Stomach (tissue), 8 donors: ENCODE measurements at regions not wholly inside any gene's neighbourhood (a gene's known extent, or its start where the extent isn't known, plus 50 kb on each side); places are given as distances from the start of the nearest gene placed in this dataset.

Experiments
- DNase-seq, 2 donors: peaks; one replicate each; pipeline versions ENCODE4 v3.0.0 to v3.0.0-alpha.2; 2013 to 2019
- H3K27ac ChIP-seq, 5 donors: fragments of 200-600 bp in 4 of 5; sonication (generic) in 4 of 5; one replicate each; pipeline ENCODE4 v1.5.1; 2013 to 2019; ENCODE audit warnings: mild to moderate bottlenecking in 1 of 5, moderate library complexity in 1 of 5
- H3K27me3 ChIP-seq, 3 donors: fragments of 200-600 bp; sonication (generic); one replicate each; pipeline ENCODE4 v1.5.1; 2017 to 2019; ENCODE audit warnings: mixed run types in 1 of 3
- H3K36me3 ChIP-seq, 4 donors: fragments of 200-600 bp; sonication (generic); 1 replicate in 3 of 4; 2 replicates in 1 of 4; pipeline ENCODE4 v1.5.1; 2016 to 2019
- H3K4me1 ChIP-seq, 4 donors: fragments of 200-600 bp; sonication (generic); one replicate each; pipeline ENCODE4 v1.5.1; 2016 to 2019
- H3K4me3 ChIP-seq, 4 donors: fragments of 200-600 bp; sonication (generic) in 3 of 4; one replicate each; pipeline ENCODE4 v1.5.1; 2016 to 2019; ENCODE audit warnings: mild to moderate bottlenecking in 1 of 4
- H3K9me3 ChIP-seq, 4 donors: fragments of 200-600 bp; sonication (generic); one replicate each; pipeline ENCODE4 v1.5.1; 2016 to 2019
- EP300 ChIP-seq: sonication (generic); formaldehyde crosslinking; IDR thresholded peaks from one replicate; pipeline ENCODE4 v1.6.1; 2017; ENCODE audit warnings: antibody characterized with exemption
- POLR2A ChIP-seq, 4 donors: fragments of 450-650 bp; IDR thresholded peaks; one replicate each; pipeline ENCODE4 v1.6.1; 2016; ENCODE audit warnings: antibody characterized with exemption in 4 of 4, control low read depth in 2 of 4, mild to moderate bottlenecking in 1 of 4, moderate library complexity in 1 of 4
- POLR2AphosphoS5 ChIP-seq, 3 donors: sonication (generic); formaldehyde crosslinking; IDR thresholded peaks; one replicate each; pipeline ENCODE4 v1.6.1; 2016; ENCODE audit warnings: antibody characterized with exemption in 3 of 3
- WGBS, 5 donors: extraction: QIAGEN DNeasy Blood & Tissue Kit in 3 of 5; methylation state at CpG; one replicate each; pipeline versions ENCODE4 v1.1.5 to v1.1.7; 2013 to 2018; 5-methylcytosine and 5-hydroxymethylcytosine counted together
- intact Hi-C: fragments of 100-400 bp; cut with DNase I; formaldehyde crosslinking; loops from one replicate; pipeline ENCODE4 v1.15.1; 2023; ENCODE audit warnings: low total_unique reads
- TF ChIP-seq, protein P1 (sequence below), 7 experiments: fragments of 450-650 bp in 4 of 7; fragments of 200-600 bp in 3 of 7; sonication (generic) in 3 of 7; IDR thresholded peaks; one replicate each; pipeline ENCODE4 v1.5.1; 2016 to 2019; ENCODE audit warnings: antibody characterized with exemption in 7 of 7, control low read depth in 2 of 7, mild to moderate bottlenecking in 1 of 7
- donor health status: healthy with polysubstance abuse.
- donor health status: Bipolar disorder and iron deficiency.
- donor health status: healthy.

DNA sequence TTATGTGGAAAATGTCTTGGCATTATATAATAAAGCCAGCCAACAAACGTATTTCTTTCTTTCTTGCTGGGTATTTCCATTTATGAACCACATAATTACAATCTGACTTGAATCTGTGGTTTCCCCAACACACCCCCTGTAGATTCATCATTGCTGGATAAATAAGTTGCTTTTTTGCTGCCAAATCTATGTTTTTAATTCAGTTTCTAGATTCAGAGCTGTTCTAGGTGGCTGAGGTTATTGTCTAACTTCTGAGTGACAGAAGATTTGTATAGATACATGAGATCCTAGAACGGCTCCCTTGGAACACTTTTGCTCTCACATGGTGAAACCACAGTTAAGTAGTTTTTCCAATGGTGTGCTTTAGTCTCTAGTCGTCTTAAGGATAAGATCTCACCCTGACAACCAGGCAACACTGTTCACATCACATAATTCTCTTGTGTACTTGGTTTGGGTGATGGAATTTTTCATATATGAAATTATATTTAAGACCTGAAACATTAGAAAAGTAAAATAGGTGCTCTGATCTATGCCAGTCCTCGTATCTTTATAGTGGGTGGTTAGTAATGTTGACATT is 239.1 kb downstream of the KLF12 start:
- no peak for DNase-seq
- H3K27me3 ChIP-seq: no peaks in the 10 kb centered on the region
- intact Hi-C loops: no loop called here
- no peaks in the 10 kb centered on the region for H3K9me3 ChIP-seq
- H3K36me3 ChIP-seq: no peaks in the 10 kb centered on the region
- H3K4me1 ChIP-seq: no peaks in the 10 kb centered on the region
- no peak overlapping the region for H3K4me3 ChIP-seq
- whole genome bisulfite sequencing, 5 donors: 81 to 86% (median 82%) methylated on average over 4 of the region's 4 CpGs
- H3K27ac ChIP-seq: no peak overlapping the region
- TF ChIP-seq POLR2A (IDR thresholded peaks at IDR 0.05): no peak
- TF ChIP-seq EP300: no peak
- no peak for TF ChIP-seq POLR2AphosphoS5 (IDR thresholded peaks at IDR 0.05)
- TF ChIP-seq, protein P1, sequence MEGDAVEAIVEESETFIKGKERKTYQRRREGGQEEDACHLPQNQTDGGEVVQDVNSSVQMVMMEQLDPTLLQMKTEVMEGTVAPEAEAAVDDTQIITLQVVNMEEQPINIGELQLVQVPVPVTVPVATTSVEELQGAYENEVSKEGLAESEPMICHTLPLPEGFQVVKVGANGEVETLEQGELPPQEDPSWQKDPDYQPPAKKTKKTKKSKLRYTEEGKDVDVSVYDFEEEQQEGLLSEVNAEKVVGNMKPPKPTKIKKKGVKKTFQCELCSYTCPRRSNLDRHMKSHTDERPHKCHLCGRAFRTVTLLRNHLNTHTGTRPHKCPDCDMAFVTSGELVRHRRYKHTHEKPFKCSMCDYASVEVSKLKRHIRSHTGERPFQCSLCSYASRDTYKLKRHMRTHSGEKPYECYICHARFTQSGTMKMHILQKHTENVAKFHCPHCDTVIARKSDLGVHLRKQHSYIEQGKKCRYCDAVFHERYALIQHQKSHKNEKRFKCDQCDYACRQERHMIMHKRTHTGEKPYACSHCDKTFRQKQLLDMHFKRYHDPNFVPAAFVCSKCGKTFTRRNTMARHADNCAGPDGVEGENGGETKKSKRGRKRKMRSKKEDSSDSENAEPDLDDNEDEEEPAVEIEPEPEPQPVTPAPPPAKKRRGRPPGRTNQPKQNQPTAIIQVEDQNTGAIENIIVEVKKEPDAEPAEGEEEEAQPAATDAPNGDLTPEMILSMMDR (IDR thresholded peaks at IDR 0.05): no peak

DNA sequence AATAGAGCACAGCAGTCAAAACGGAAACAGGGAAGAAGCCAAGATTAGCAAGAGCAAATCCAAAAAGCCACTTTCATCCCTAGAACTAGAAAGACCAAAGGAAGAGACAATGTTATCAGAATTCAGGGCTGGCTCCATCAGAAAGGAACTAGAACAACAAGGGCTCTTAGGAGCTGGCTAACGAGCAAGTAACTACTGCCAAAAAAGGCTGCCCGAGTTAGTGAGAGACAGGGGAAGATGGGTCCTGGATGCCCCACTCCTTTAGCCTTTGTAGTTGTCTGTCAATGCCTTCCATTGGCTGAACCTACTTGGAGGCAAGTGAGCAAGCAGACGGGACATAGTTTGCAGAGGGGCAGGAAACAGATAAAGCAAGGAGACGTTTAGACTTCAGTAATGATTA is 240.4 kb downstream of the KLF12 start:
- intact Hi-C loops: no loop called here
- no peak for DNase-seq
- H3K4me1 ChIP-seq: no peaks in the 10 kb centered on the region
- H3K9me3 ChIP-seq: no peaks in the 10 kb centered on the region
- no peak overlapping the region for H3K4me3 ChIP-seq
- H3K36me3 ChIP-seq: no peaks in the 10 kb centered on the region
- WGBS, 5 donors: 74 to 87% (median 79%) methylated on average over 5 of the region's 5 CpGs
- H3K27ac ChIP-seq: no peak overlapping the region
- no peaks in the 10 kb centered on the region for H3K27me3 ChIP-seq
- TF ChIP-seq EP300: no peak
- TF ChIP-seq POLR2A (IDR thresholded peaks at IDR 0.05): no peak
- TF ChIP-seq POLR2AphosphoS5 (IDR thresholded peaks at IDR 0.05): no peak
- TF ChIP-seq, protein P1 (IDR thresholded peaks at IDR 0.05): no peak

DNA sequence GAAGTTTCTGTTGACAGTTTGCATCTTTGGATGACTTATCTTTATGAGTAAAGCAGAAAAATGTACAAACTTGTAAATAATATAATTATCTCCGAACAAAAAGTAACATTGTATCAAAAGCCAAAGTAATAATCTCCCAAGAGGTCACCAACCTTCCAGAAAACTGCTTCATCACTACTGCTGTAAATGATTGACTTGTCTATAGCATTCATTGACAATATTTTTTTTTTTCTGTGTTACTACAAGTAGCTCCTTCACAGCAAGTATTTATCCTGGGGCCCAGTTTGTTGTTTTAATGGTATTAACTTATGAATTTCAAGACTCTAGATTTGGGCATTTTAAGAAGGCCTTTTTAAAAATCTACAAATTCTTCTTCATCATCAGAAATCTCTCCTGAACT is 242.4 kb downstream of the KLF12 start:
- Histone ChIP-seq H3K36me3 (no peaks in the 10 kb centered on the region), H3K4me3 (no peak overlapping the region), H3K9me3 (no peaks in the 10 kb centered on the region), H3K27me3 (no peaks in the 10 kb centered on the region), H3K27ac (no peak overlapping the region), H3K4me1 (no peaks in the 10 kb centered on the region)
- DNase-seq: no peak
- 84 to 89% (median 87%) methylated on average over 1 of the region's 1 CpG for WGBS, 5 donors
- TF ChIP-seq POLR2A (IDR thresholded peaks at IDR 0.05): no peak
- TF ChIP-seq, protein P1 (IDR thresholded peaks at IDR 0.05): no peak
- TF ChIP-seq POLR2AphosphoS5 (IDR thresholded peaks at IDR 0.05): no peak
- TF ChIP-seq EP300: no peak
- intact Hi-C loops: no loop called here

DNA sequence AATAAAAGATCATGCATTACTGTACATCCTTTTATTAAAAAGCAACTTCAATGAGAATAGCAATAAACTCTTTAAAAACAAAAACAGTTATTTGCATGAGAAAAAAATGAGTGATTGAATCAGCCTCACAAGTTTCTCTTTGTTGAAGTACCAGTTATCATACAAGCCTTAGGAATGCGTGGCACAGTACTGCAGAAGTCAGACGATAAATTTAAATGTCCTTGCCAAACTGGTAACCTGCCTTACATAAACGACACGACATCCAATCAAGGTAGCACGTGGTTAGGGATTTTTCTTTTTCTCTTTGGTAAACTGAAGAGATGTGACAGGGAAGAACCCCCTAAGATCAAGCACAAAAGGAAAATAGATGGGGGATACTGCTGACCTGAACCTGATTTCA is 251.0 kb downstream of the KLF12 start:
- TF ChIP-seq, protein P1 (IDR thresholded peaks at IDR 0.05): no peak
- TF ChIP-seq EP300 (no peak), POLR2A (IDR thresholded peaks at IDR 0.05) (no peak), POLR2AphosphoS5 (IDR thresholded peaks at IDR 0.05) (no peak)
- WGBS, 5 donors: 39 to 62% (median 47%) methylated on average over 5 of the region's 5 CpGs
- no peak for DNase-seq
- Histone ChIP-seq H3K4me1 (peaks cover 0 to 11% (median 0%) of the 10 kb centered on the region in 4 donors), H3K4me3 (no peak overlapping the region), H3K27ac (no peak overlapping the region), H3K9me3 (no peaks in the 10 kb centered on the region), H3K27me3 (no peaks in the 10 kb centered on the region), H3K36me3 (no peaks in the 10 kb centered on the region)
- intact Hi-C loops: no loop called here
